Ovary (tissue), 3 donors: ENCODE measurements at regions not wholly inside any gene's neighbourhood (a gene's known extent, or its start where the extent isn't known, plus 50 kb on each side); places are given as distances from the start of the nearest gene placed in this dataset.

Experiments
- CTCF ChIP-seq, 3 donors: fragments of 450-650 bp in 2 of 3; fragments of 200-600 bp in 1 of 3; IDR thresholded peaks; one replicate each; pipeline versions ENCODE4 v1.5.1 to v1.8.0; 2016 to 2022; ENCODE audit warnings: antibody characterized with exemption in 3 of 3, mild to moderate bottlenecking in 1 of 3
- EP300 ChIP-seq: sonication (generic); formaldehyde crosslinking; IDR thresholded peaks from one replicate; pipeline ENCODE4 v1.6.1; 2017; ENCODE audit warnings: antibody characterized with exemption
- POLR2A ChIP-seq: fragments of 450-650 bp; IDR thresholded peaks from one replicate; pipeline ENCODE4 v1.6.1; 2017; ENCODE audit warnings: antibody characterized with exemption, mild to moderate bottlenecking, moderate library complexity
- donor health status: DM: no; HTN: no; CAD: no.

- TF ChIP-seq POLR2A (no peak), CTCF (IDR thresholded peaks at IDR 0.05) (no peak), EP300 (no peak)
These were observed 172.8 kb upstream of the FSTL4 start for GRCh38 chr5:133785182-133785581.
